HEK293 (cell line): ENCODE measurements at regions not wholly inside any gene's neighbourhood (a gene's known extent, or its start where the extent isn't known, plus 50 kb on each side); places are given as distances from the start of the nearest gene placed in this dataset.

ENCODE experiments used
- CTCF ChIA-PET: fragments of 350-600 bp; formaldehyde crosslinking; extraction: SDS; loops from one replicate; lab custom pipeline; 2021; ENCODE audit warnings: antibody characterized with exemption; lab: Yijun Ruan, JAX
- POLR2A ChIA-PET: fragments of 300-600 bp; formaldehyde crosslinking; extraction: SDS; loops from one replicate; lab custom pipeline; 2020; ENCODE audit warnings: antibody characterized with exemption, inconsistent platforms; lab: Yijun Ruan, JAX
- H3K27ac ChIP-seq: fragments of 200-500 bp; sonication (Bioruptor generic); 2 replicates; pipeline ENCODE4 v1.5.1; 2014; ENCODE audit warnings: low read depth, low read length, control low read depth, inconsistent platforms; ENCODE audit errors: extremely low read depth
- H3K36me3 ChIP-seq, 2 experiments: fragments of 200-500 bp in 1 of 2; sonication (Bioruptor generic) in 1 of 2; 1 replicate in 1 of 2; 2 replicates in 1 of 2; pipeline ENCODE4 v1.5.1; 2014 to 2017; ENCODE audit warnings: inconsistent platforms in 2 of 2, low read length in 2 of 2; ENCODE audit not compliant: control insufficient read depth in 2 of 2, insufficient read depth in 1 of 2
- H3K4me1 ChIP-seq: fragments of 200-500 bp; sonication (Bioruptor generic); 2 replicates; pipeline ENCODE4 v1.5.1; 2014; ENCODE audit warnings: mild to moderate bottlenecking, low read length, inconsistent platforms; ENCODE audit not compliant: control insufficient read depth, insufficient read depth
- H3K4me3 ChIP-seq: 2 replicates; pipeline ENCODE4 v1.5.1; 2011; ENCODE audit warnings: low read depth, mild to moderate bottlenecking, control low read depth, low read length, moderate library complexity
- H3K9me3 ChIP-seq: fragments of 200-500 bp; sonication (Bioruptor generic); 2 replicates; pipeline ENCODE4 v1.5.1; 2014; ENCODE audit warnings: low read depth, low read length, inconsistent platforms; ENCODE audit not compliant: control insufficient read depth, insufficient read depth
- AEBP2 ChIP-seq: fragments of 450-650 bp; formaldehyde crosslinking; IDR thresholded peaks from 2 replicates; pipeline ENCODE4 v1.5.1; 2016; ENCODE audit warnings: missing biosample characterization, missing genetic modification characterization, borderline replicate concordance
- PRDM2 ChIP-seq: fragments of 450-650 bp; formaldehyde crosslinking; IDR thresholded peaks from 2 replicates; pipeline ENCODE4 v1.5.1; 2016; ENCODE audit warnings: missing biosample characterization, missing genetic modification characterization, borderline replicate concordance
- ZNF174 ChIP-seq: fragments of 450-650 bp; formaldehyde crosslinking; IDR thresholded peaks from 2 replicates; pipeline ENCODE4 v1.5.0; 2017; ENCODE audit warnings: missing biosample characterization, mild to moderate bottlenecking, missing genetic modification characterization
- ZNF184 ChIP-seq: fragments of 450-650 bp; IDR thresholded peaks from 2 replicates; pipeline ENCODE4 v1.5.1; 2018; ENCODE audit warnings: missing biosample characterization, mild to moderate bottlenecking, missing genetic modification characterization
- ZNF2 ChIP-seq: fragments of 450-650 bp; formaldehyde crosslinking; IDR thresholded peaks from 2 replicates; pipeline ENCODE4 v1.5.1; 2016; ENCODE audit warnings: missing biosample characterization, missing genetic modification characterization
- ZNF280C ChIP-seq: fragments of 450-650 bp; formaldehyde crosslinking; IDR thresholded peaks from 2 replicates; pipeline ENCODE4 v1.5.1; 2016; ENCODE audit warnings: missing biosample characterization, missing genetic modification characterization
- ZNF518A ChIP-seq: fragments of 450-650 bp; formaldehyde crosslinking; conservative IDR thresholded peaks from 2 replicates; pipeline ENCODE4 v1.5.1; 2016; ENCODE audit warnings: low read depth, missing biosample characterization, missing genetic modification characterization
- ZNF529 ChIP-seq: fragments of 450-650 bp; formaldehyde crosslinking; IDR thresholded peaks from 2 replicates; pipeline ENCODE4 v1.5.1; 2017; ENCODE audit warnings: missing genetic modification characterization, missing biosample characterization; ENCODE audit not compliant: insufficient replicate concordance

GRCh38 chr13:76645632-76646031 is 240.6 kb downstream of the KCTD12 start (continued):
- no peak for TF ChIP-seq ZNF518A (tag by site-specific recombination)
- TF ChIP-seq AEBP2 (tag by site-specific recombination): no peak

- CTCF ChIA-PET: no interaction called here
These were observed 241.3 kb downstream of the KCTD12 start for GRCh38 chr13:76644906-76645305.

More at GRCh38 chr13:76644906-76645305, 241.3 kb downstream of the KCTD12 start:
- no peaks in the 10 kb centered on the region for H3K4me1 ChIP-seq
- no peak for TF ChIP-seq ZNF2
- TF ChIP-seq ZNF184: no peak
- TF ChIP-seq ZNF280C (tag by site-specific recombination): no peak
- TF ChIP-seq ZNF174 (tag by site-specific recombination): no peak
- TF ChIP-seq ZNF529 (tag by site-specific recombination): no peak
- TF ChIP-seq PRDM2 (tag by site-specific recombination): no peak
- TF ChIP-seq, all 188 proteins: peak for 0
- Histone ChIP-seq H3K27ac (no peak overlapping the region), H3K9me3 (no peaks in the 10 kb centered on the region), H3K4me3 (no peak overlapping the region), H3K36me3 (no peaks in the 10 kb centered on the region)
- POLR2A ChIA-PET: no interaction called here
